GM10266 (cell line): ENCODE measurements at regions not wholly inside any gene's neighbourhood (a gene's known extent, or its start where the extent isn't known, plus 50 kb on each side); places are given as distances from the start of the nearest gene placed in this dataset.
"Not testable (repeated sequence)": the region's sequence is repeated elsewhere in the genome, so short reads cannot be mapped to it uniquely, and the experiment has no call there.

Experiments used
- DNase-seq: peaks from one replicate; pipeline ENCODE4 v3.0.0; 2012; ENCODE audit errors: extremely low spot score
- CTCF ChIP-seq: IDR thresholded peaks from 2 replicates; pipeline ENCODE4 v1.5.1; 2012; ENCODE audit warnings: mild to moderate bottlenecking, low read depth; ENCODE audit not compliant: control insufficient read depth, insufficient read depth; ENCODE audit errors: missing control alignments

- no peak for TF ChIP-seq CTCF
- DNase-seq = no peak
These were observed 256.2 kb upstream of the POU5F2 start for GRCh38 chr5:93997562-93997961.

GRCh38 chr5:93995126-93995621 is 253.8 kb upstream of the POU5F2 start:
- DNase-seq = no peak
- TF ChIP-seq CTCF = no peak

- TF ChIP-seq CTCF = no peak
- DNase-seq = no peak
These were observed 251.8 kb upstream of the POU5F2 start for GRCh38 chr5:93993161-93993560.

- TF ChIP-seq CTCF = no peak
- no peak for DNase-seq
These were observed 249.2 kb upstream of the POU5F2 start for GRCh38 chr5:93990504-93991070.

GRCh38 chr5:93985940-93986570 is 244.7 kb upstream of the POU5F2 start:
- not testable (repeated sequence) for DNase-seq

- no peak for TF ChIP-seq CTCF
These were observed 236.8 kb upstream of the POU5F2 start for GRCh38 chr5:93978222-93978621.

GRCh38 chr5:93967923-93968322 is 226.5 kb upstream of the POU5F2 start:
- DNase-seq = no peak

More at GRCh38 chr5:93978222-93978621, 236.8 kb upstream of the POU5F2 start:
- DNase-seq = no peak

More at GRCh38 chr5:93967923-93968322, 226.5 kb upstream of the POU5F2 start:
- TF ChIP-seq CTCF = no peak
